ENCODE measurements at regions not wholly inside any gene's neighbourhood (a gene's known extent, or its start where the extent isn't known, plus 50 kb on each side); places are given as distances from the start of the nearest gene placed in this dataset.

GRCh38 chr16:79543219-79543618, 57.3 kb downstream of the MAF start:
- TF ChIP-seq GATA2 (IDR thresholded peaks at IDR 0.05; ENCODE audit: low read depth, low read length), result no peak

DNA sequence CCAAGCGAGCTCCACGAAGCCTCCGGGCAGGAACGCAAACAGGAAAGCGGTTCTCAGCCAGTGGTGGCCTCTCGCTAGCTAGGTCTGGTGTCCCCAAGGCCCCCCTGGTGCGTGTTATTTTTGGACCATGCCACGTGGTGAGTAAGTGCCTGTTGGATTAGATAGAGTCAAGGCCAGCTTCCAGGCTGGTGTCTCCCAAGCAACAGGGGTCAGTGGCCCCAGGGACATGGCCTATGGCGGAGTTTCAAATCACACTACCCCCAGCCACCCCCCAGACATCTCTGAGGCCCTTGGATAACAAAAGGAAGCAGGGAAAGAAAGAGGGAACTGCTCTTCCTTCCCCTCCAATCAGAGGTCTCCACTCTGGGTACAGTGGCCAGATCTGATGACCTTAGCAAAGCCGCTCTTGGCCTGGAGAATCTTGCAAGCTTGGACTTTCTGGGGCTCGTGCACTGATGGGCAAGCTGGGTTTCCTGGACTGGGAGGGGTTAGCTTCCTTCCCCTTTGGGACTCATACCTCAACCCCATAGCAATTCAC, 58.2 kb downstream of the MAF start:
- no peak for TF ChIP-seq GATA2 (IDR thresholded peaks at IDR 0.05; ENCODE audit: low read depth, low read length)
- TF ChIP-seq GATA3 (IDR thresholded peaks at IDR 0.05; ENCODE audit: low read depth, low read length), result no peak

GRCh38 chr16:79540825-79541595, 59.5 kb downstream of the MAF start:
- TF ChIP-seq GATA3 (IDR thresholded peaks at IDR 0.05; ENCODE audit: low read depth, low read length), result no peak
- TF ChIP-seq GATA2 (IDR thresholded peaks at IDR 0.05; ENCODE audit: low read depth, low read length), result no peak

GRCh38 chr16:79537584-79537983, 63.0 kb downstream of the MAF start:
- TF ChIP-seq GATA3 (IDR thresholded peaks at IDR 0.05; ENCODE audit: low read depth, low read length) (no peak), GATA2 (IDR thresholded peaks at IDR 0.05; ENCODE audit: low read depth, low read length) (no peak)

DNA sequence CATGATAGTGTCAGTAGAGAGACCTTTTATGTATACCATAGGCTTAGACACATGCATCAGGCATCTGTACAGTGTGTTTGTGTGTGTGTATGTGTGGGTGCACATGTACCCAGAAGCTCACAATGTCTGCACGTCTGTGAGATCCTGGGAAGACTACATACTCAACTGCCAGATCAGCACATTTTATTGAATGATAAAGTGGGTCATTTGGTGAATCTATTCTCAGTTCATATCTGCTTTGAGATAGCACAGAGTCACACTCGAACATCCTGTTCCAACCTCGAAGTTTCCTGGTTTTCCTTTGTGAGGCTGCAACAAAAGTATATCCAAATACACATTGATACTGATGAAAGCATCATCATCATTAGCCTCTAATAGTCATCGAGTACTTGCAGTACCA, 63.6 kb downstream of the MAF start:
- TF ChIP-seq GATA2 (IDR thresholded peaks at IDR 0.05; ENCODE audit: low read depth, low read length) (no peak), GATA3 (IDR thresholded peaks at IDR 0.05; ENCODE audit: low read depth, low read length) (no peak)

GRCh38 chr16:79535130-79535529, 65.4 kb downstream of the MAF start:
- no peak for TF ChIP-seq GATA2 (IDR thresholded peaks at IDR 0.05; ENCODE audit: low read depth, low read length)
- TF ChIP-seq GATA3 (IDR thresholded peaks at IDR 0.05; ENCODE audit: low read depth, low read length), result no peak

DNA sequence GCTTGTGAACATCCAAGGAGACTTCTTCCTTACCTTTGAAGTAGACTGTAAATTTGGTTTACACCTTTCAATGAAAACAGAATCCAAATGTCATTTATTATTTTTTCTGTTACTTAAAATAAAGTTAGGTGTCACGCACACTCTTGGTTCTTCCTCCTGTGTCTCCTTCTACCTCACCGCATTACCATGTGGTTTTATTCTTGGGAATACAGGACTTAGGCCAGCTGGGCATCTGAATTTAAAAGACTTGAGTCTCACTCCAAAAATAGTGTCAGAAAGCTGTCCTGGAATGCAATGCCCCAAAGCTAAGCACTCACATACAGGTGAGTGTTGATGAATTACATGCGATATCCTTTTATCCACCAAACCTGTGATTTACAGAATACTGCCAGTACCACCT, 66.4 kb downstream of the MAF start:
- TF ChIP-seq GATA2 (IDR thresholded peaks at IDR 0.05; ENCODE audit: low read depth, low read length) (no peak), GATA3 (IDR thresholded peaks at IDR 0.05; ENCODE audit: low read depth, low read length) (no peak)

DNA sequence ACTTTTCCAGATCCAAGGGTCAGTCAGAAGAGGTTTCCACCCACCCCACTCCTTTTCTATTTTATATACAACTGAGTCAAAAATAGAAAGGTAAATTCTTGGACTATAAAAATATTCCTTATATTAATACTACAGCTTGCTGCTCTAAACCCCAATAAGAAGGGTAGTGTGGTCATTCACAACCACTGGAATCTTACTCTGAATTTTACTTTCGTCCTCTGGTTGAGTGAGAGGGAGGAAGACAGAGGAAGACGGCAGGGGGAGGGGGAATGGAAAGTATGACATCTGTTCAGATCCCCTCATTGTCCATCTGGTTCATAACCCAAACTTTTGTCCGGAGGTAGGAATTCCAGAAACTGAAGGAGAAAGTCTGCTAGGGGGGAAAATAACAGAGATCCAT, 67.2 kb downstream of the MAF start:
- TF ChIP-seq GATA2 (IDR thresholded peaks at IDR 0.05; ENCODE audit: low read depth, low read length) (no peak), GATA3 (IDR thresholded peaks at IDR 0.05; ENCODE audit: low read depth, low read length) (no peak)

- no peak for TF ChIP-seq GATA2 (IDR thresholded peaks at IDR 0.05; ENCODE audit: low read depth, low read length)
Measured at GRCh38 chr16:79532785-79533184, 67.8 kb downstream of the MAF start.

DNA sequence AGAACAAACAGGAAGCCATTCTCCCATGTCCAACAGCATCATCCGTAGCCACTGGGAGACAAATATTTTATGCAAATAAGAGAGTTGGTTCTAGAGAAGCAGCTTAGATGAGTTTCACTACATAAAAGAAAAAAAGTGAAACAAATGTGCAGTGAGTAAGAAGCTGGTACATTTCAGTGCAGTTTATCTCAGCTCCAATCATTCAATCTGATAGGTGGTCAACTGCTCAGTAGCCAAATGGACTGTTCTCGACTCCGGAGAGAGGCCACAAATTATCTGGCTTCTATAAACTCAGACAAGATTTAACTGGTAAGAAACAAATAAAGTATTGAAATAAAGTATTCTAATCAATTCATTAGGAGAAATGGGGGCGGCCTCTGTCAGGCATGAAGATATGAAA, 68.3 kb downstream of the MAF start:
- TF ChIP-seq GATA2 (IDR thresholded peaks at IDR 0.05; ENCODE audit: low read depth, low read length) (no peak), GATA3 (IDR thresholded peaks at IDR 0.05; ENCODE audit: low read depth, low read length) (no peak)

GRCh38 chr16:79528338-79528737, 72.2 kb downstream of the MAF start:
- TF ChIP-seq GATA2 (IDR thresholded peaks at IDR 0.05; ENCODE audit: low read depth, low read length), result no peak
- no peak for TF ChIP-seq GATA3 (IDR thresholded peaks at IDR 0.05; ENCODE audit: low read depth, low read length)

DNA sequence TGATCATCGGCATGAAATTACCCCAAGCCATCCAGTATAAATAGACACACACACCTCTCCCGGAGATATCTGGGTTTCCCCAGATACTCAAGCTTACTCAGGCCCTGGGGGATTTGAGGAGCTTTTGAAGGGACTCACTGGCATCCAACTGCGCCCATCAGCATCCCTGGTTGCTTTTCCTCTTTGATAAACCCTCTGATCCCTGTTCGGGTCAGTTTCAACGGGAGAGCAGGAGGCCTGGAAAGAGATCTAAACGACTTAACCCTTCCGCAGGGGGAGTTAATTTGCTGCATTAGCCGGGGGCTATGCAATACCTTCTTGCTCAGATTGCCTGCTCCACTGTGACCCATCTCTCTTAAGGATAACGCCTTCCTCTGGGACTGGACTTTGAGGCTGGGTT, 76.6 kb downstream of the MAF start:
- TF ChIP-seq GATA3 (IDR thresholded peaks at IDR 0.05; ENCODE audit: low read depth, low read length) (no peak), GATA2 (IDR thresholded peaks at IDR 0.05; ENCODE audit: low read depth, low read length) (no peak)

DNA sequence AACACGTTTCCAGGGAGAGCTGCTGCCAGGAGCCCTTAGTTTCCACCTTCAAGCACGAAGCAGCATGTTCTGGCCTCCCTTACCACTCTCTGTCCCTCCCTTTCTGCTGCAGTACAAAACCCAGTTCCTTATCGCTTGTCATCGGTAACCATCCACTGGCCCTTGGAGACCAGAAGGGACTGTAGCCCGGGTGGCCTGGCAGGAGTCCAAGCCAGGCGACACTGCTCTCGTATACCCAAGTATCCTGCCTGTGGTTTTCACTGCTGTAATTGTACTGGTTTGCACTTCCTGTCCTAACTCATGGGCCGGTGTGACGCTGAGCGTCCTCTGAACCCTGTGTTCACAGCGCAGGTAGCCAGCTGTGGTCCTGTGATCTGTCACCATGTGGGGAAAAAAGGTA, 81.1 kb downstream of the MAF start:
- peak; percentile 86 for TF ChIP-seq GATA2 (IDR thresholded peaks at IDR 0.05; ENCODE audit: low read depth, low read length)
- peak; percentile 27; the same call in 1 of the 2 replicates for TF ChIP-seq GATA3 (IDR thresholded peaks at IDR 0.05; ENCODE audit: low read depth, low read length)

DNA sequence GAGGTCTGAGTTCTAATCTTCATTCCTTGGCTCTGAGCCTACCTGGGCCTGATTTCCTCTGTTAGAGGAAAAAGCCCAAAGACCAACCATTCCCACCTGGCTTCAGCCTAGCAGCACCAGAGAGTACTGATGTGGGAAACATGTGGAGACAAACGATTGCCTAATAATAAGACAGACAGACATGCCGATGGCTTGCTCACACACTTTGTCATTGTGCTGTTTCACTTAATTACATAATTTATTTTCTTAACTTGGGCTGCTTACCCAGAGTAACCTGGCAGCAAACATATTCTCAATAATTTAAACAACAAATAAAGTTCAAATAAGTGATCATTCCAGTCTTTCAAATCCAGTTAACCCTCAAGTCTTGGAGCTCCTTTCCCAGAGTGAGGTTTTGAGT, 83.4 kb downstream of the MAF start:
- TF ChIP-seq GATA2 (IDR thresholded peaks at IDR 0.05; ENCODE audit: low read depth, low read length) (no peak), GATA3 (IDR thresholded peaks at IDR 0.05; ENCODE audit: low read depth, low read length) (no peak)

- TF ChIP-seq GATA2 (IDR thresholded peaks at IDR 0.05; ENCODE audit: low read depth, low read length) (no peak), GATA3 (IDR thresholded peaks at IDR 0.05; ENCODE audit: low read depth, low read length) (no peak)
Measured at GRCh38 chr16:79510879-79511278, 89.7 kb downstream of the MAF start.

DNA sequence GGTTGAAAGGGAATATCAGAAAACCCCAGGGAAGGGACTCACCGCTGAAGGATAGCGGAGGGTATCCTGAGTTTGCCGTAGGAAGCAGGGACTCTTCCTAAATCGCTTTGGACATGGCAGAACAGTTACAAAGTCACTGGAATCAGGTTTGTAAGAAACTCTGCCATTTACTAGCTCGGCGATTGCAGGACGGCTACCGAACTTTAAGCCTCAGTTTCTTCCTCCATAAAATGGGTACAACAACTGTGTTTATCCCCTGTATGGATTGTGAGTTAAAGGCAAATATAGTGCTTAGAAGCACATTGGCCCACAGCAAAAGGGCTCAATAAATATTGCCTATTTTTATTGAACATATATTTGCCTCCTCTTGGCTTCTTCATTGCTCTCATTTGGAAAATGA, 90.6 kb downstream of the MAF start:
- no peak for TF ChIP-seq GATA3 (IDR thresholded peaks at IDR 0.05; ENCODE audit: low read depth, low read length)
- TF ChIP-seq GATA2 (IDR thresholded peaks at IDR 0.05; ENCODE audit: low read depth, low read length), result no peak
